GM23338 (cell line): ENCODE measurements at regions not wholly inside any gene's neighbourhood (a gene's known extent, or its start where the extent isn't known, plus 50 kb on each side); places are given as distances from the start of the nearest gene placed in this dataset.

Experiments used
- ATAC-seq: fragments of 200-7000 bp; cut with Tn5 transposase; 3 replicates; pipeline ENCODE4 v1.9.1; 2020
- DNase-seq: peaks from one replicate; pipeline ENCODE4 v3.0.0-alpha.2; 2015; ENCODE audit warnings: low spot score
- H2AFZ ChIP-seq: fragments of 200-600 bp; sonication (generic); 2 replicates; pipeline ENCODE4 v1.8.0; 2016; ENCODE audit warnings: antibody characterized with exemption, mild to moderate bottlenecking, moderate library complexity
- H3F3A ChIP-seq: fragments of 200-600 bp; sonication (generic); replicated peaks from 2 replicates; pipeline ENCODE4 v1.8.0; 2017; ENCODE audit warnings: antibody characterized with exemption, mixed run types, low read depth
- H3K27ac ChIP-seq: fragments of 200-600 bp; sonication (generic); 2 replicates; pipeline ENCODE4 v1.6.1; 2016; ENCODE audit warnings: low read depth
- H3K27me3 ChIP-seq: fragments of 200-600 bp; sonication (generic); 2 replicates; pipeline ENCODE4 v1.8.0; 2016; ENCODE audit warnings: mild to moderate bottlenecking, mixed run types, moderate library complexity; ENCODE audit not compliant: insufficient read depth
- H3K36me3 ChIP-seq: fragments of 200-600 bp; sonication (generic); 2 replicates; pipeline ENCODE4 v1.8.0; 2016; ENCODE audit warnings: mild to moderate bottlenecking; ENCODE audit not compliant: insufficient read depth
- H3K4me1 ChIP-seq: fragments of 200-600 bp; sonication (generic); 2 replicates; pipeline ENCODE4 v1.8.0; 2016; ENCODE audit warnings: mild to moderate bottlenecking, moderate library complexity; ENCODE audit not compliant: insufficient read depth
- H3K4me2 ChIP-seq: fragments of 200-600 bp; sonication (generic); 2 replicates; pipeline ENCODE4 v1.7.1; 2017; ENCODE audit warnings: mixed run types
- H3K4me3 ChIP-seq: fragments of 200-600 bp; sonication (generic); 2 replicates; pipeline ENCODE4 v1.6.1; 2016; ENCODE audit warnings: mixed run types
- H3K79me2 ChIP-seq: fragments of 200-600 bp; sonication (generic); replicated peaks from 2 replicates; pipeline ENCODE4 v1.8.0; 2017; ENCODE audit warnings: mild to moderate bottlenecking; ENCODE audit not compliant: insufficient read depth
- H3K9me2 ChIP-seq: fragments of 200-600 bp; sonication (generic); 2 replicates; pipeline ENCODE4 v1.8.0; 2017; ENCODE audit not compliant: insufficient read depth
- H4K20me1 ChIP-seq: fragments of 200-600 bp; sonication (generic); replicated peaks from 2 replicates; pipeline ENCODE4 v1.8.0; 2017; ENCODE audit warnings: mild to moderate bottlenecking; ENCODE audit not compliant: insufficient read depth
- H3K27ac Mint-ChIP-seq: 2 replicates; pipeline ENCODE4 v1.8.0; 2020; ENCODE audit warnings: inconsistent platforms, mild to moderate bottlenecking, moderate library complexity, mixed read lengths
- H3K27me3 Mint-ChIP-seq: 3 replicates; pipeline ENCODE4 v1.8.0; 2022; ENCODE audit warnings: low read depth, mild to moderate bottlenecking, moderate library complexity, mixed read lengths, inconsistent platforms; ENCODE audit not compliant: insufficient read depth, poor library complexity
- H3K36me3 Mint-ChIP-seq: 3 replicates; pipeline ENCODE4 v1.8.0; 2021; ENCODE audit warnings: low read depth, mild to moderate bottlenecking, inconsistent platforms, moderate library complexity, mixed read lengths
- H3K4me1 Mint-ChIP-seq: 3 replicates; pipeline ENCODE4 v1.8.0; 2020; ENCODE audit warnings: mild to moderate bottlenecking, inconsistent platforms, mixed read lengths
- H3K4me3 Mint-ChIP-seq: 3 replicates; pipeline ENCODE4 v1.8.0; 2021; ENCODE audit warnings: moderate library complexity, mild to moderate bottlenecking, inconsistent platforms, mixed read lengths
- H3K9me3 Mint-ChIP-seq: 3 replicates; pipeline ENCODE4 v1.8.0; 2020; ENCODE audit warnings: moderate library complexity, mild to moderate bottlenecking, inconsistent platforms, mixed read lengths
- CREB1 ChIP-seq: fragments of 250-450 bp; sonication (Bioruptor Pico); IDR thresholded peaks from 2 replicates; pipeline ENCODE4 v1.5.0; 2020; ENCODE audit warnings: low read depth, mild to moderate bottlenecking, moderate library complexity
- CTCF ChIP-seq, 2 experiments: fragments of 200-600 bp in 1 of 2; sonication (generic) in 1 of 2; conservative IDR thresholded peaks; 2 replicates each; pipeline versions ENCODE4 v1.5.1 to v1.6.1; 2016 to 2017; ENCODE audit warnings: antibody characterized with exemption in 2 of 2, low read depth in 2 of 2, mild to moderate bottlenecking in 2 of 2, moderate library complexity in 1 of 2
- ETS1 ChIP-seq: IDR thresholded peaks from 2 replicates; pipeline ENCODE4 v1.6.1; 2016; ENCODE audit warnings: antibody characterized with exemption
- EZH2 ChIP-seq: fragments of 200-600 bp; sonication (generic); IDR thresholded peaks from one replicate; pipeline ENCODE4 v1.8.0; 2017; ENCODE audit warnings: antibody characterized with exemption, mild to moderate bottlenecking, low read depth; ENCODE audit not compliant: unreplicated experiment
- EZH2phosphoT487 ChIP-seq: fragments of 200-600 bp; sonication (generic); IDR thresholded peaks from one replicate; pipeline ENCODE4 v1.8.1; 2018; ENCODE audit warnings: antibody characterized with exemption; ENCODE audit not compliant: unreplicated experiment
- JUNB ChIP-seq: IDR thresholded peaks from one replicate; pipeline ENCODE4 v1.6.1; 2016; ENCODE audit warnings: antibody characterized with exemption; ENCODE audit not compliant: unreplicated experiment
- NANOG ChIP-seq: IDR thresholded peaks from 2 replicates; pipeline ENCODE4 v1.6.1; 2016; ENCODE audit warnings: antibody characterized with exemption, borderline replicate concordance
- POLR2AphosphoS5 ChIP-seq: IDR thresholded peaks from 2 replicates; pipeline ENCODE4 v1.6.1; 2016; ENCODE audit warnings: antibody characterized with exemption, low read depth
- REST ChIP-seq: IDR thresholded peaks from one replicate; pipeline ENCODE4 v1.6.1; 2018; ENCODE audit warnings: antibody characterized with exemption; ENCODE audit not compliant: unreplicated experiment
- STAT1 ChIP-seq: IDR thresholded peaks from one replicate; pipeline ENCODE4 v1.6.1; 2016; ENCODE audit warnings: antibody characterized with exemption; ENCODE audit not compliant: unreplicated experiment
- ZNF331 ChIP-seq: fragments of 250-450 bp; sonication (Bioruptor Pico); IDR thresholded peaks from 2 replicates; pipeline ENCODE4 v1.5.0; 2020; ENCODE audit warnings: low read depth, mild to moderate bottlenecking, moderate library complexity

- TF ChIP-seq EZH2phosphoT487: no peak
- TF ChIP-seq EZH2: no peak
- TF ChIP-seq ETS1: no peak
- TF ChIP-seq REST: no peak
- no peak for TF ChIP-seq POLR2AphosphoS5
- no peak for TF ChIP-seq ZNF331 (CRISPR knock-in tag)
- no peak for TF ChIP-seq CREB1 (CRISPR knock-in tag)
- TF ChIP-seq STAT1: no peak
- no peak for TF ChIP-seq NANOG
- TF ChIP-seq JUNB: no peak
Observed at GRCh38 chr3:40899286-40899712, 300.0 kb upstream of the CTNNB1 start (continued).

DNA sequence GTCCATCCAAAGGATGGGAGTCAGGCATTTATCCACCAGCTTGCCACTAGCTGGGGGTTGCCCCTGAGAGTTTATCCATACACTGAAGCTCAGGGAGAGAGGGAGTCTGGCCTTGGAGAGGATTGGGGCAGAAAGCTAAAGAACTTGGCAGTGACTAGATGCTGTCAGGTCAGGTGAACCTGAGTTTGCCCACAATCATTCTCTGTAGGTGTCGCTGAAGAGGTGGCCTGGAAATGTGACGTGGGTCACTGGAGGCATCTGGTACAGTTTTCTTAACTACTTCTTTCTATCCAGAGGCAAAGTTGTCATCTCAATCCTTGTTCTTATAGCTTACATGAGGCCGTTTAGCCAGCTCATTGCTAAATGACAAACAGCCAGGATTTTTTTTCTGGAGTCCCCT lies 298.0 kb upstream of the CTNNB1 start:
- no peaks in the 10 kb centered on the region for H3K79me2 ChIP-seq
- no peaks in the 10 kb centered on the region for H3K4me1 ChIP-seq
- H3K9me3 Mint-ChIP-seq: peaks cover 6% of the 10 kb centered on the region; the same call in 1 of the 3 replicates
- no peaks in the 10 kb centered on the region for H3K27me3 ChIP-seq
- H3K4me2 ChIP-seq: no peak overlapping the region
- no peak overlapping the region for H2AFZ ChIP-seq
- no peaks in the 10 kb centered on the region for H3F3A ChIP-seq
- H3K9me2 ChIP-seq: no peaks in the 10 kb centered on the region
- H3K4me1 Mint-ChIP-seq: no peaks in the 10 kb centered on the region
- H3K27ac ChIP-seq: no peak overlapping the region
- peak in 1 of 2 experiments; percentile 36; a peak in 1 of 4 replicates for TF ChIP-seq CTCF (conservative IDR thresholded peaks at IDR 0.05; ENCODE audit: low read depth in 2 of 2)
- TF ChIP-seq ZNF331 (CRISPR knock-in tag): no peak
- H3K4me3 ChIP-seq: no peak overlapping the region
- H3K27ac Mint-ChIP-seq: no peak overlapping the region
- DNase-seq (no peak), ATAC-seq (no peak)
- peaks cover 4% of the 10 kb centered on the region; the same call in 1 of the 3 replicates for H3K36me3 Mint-ChIP-seq
- peaks cover 2% of the 10 kb centered on the region for H3K27me3 Mint-ChIP-seq
- H4K20me1 ChIP-seq: no peaks in the 10 kb centered on the region
- H3K4me3 Mint-ChIP-seq: no peak overlapping the region
- H3K36me3 ChIP-seq: no peaks in the 10 kb centered on the region
